ENCODE measurements at regions not wholly inside any gene's neighbourhood (a gene's known extent, or its start where the extent isn't known, plus 50 kb on each side); places are given as distances from the start of the nearest gene placed in this dataset.

DNA sequence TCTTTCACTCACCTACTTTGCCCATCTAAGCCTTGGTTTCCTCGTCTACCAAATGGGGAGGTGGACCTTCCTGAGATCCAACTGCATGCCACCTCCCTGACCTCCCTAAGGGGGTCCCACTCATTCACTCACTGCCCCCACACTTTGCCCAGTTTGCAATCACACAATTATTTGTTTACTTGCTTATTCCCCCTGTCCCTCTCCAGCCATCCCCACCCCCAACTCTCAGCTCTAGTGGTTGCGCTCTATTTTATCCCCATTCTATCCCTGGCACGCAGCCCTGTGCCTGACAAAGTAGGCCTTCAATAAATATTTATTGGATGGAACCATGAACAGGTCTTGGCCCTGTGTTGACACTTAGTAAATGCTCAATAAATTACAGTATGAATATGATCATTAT lies 130.8 kb upstream of the LARP1 start:
- no peaks in the 10 kb centered on the region for H4K20me1 ChIP-seq (ENCODE audit: insufficient read depth, low read length)
- H3K9ac ChIP-seq (ENCODE audit: low read length), result no peak overlapping the region
- H3K4me2 ChIP-seq (ENCODE audit: low read depth, low read length), result no peak overlapping the region
- H2AFZ ChIP-seq (ENCODE audit: low read length), result no peak overlapping the region
- H3K27me3 ChIP-seq (replicated peaks; ENCODE audit: insufficient read depth, low read length), result no peaks in the 10 kb centered on the region
- H3K9me3 ChIP-seq (replicated peaks; ENCODE audit: insufficient read depth, low read length), result no peaks in the 10 kb centered on the region
- H3F3A ChIP-seq (ENCODE audit: insufficient read depth, low read length), result no peaks in the 10 kb centered on the region
- no peak for TF ChIP-seq CTCF (IDR thresholded peaks at IDR 0.05; ENCODE audit: low read length)
- no peak for TF ChIP-seq EZH2 (optimal IDR thresholded peaks at IDR 0.05; ENCODE audit: low read depth, low read length)
- no peak for TF ChIP-seq EZH2phosphoT487 (IDR thresholded peaks at IDR 0.05; ENCODE audit: low read length)
- DNase-seq, result no peak
- no peaks in the 10 kb centered on the region for H3K36me3 ChIP-seq (replicated peaks; ENCODE audit: insufficient read depth, low read length)
- no peaks in the 10 kb centered on the region for H3K4me1 ChIP-seq (ENCODE audit: low read length)
- H3K79me2 ChIP-seq (ENCODE audit: low read length), result no peaks in the 10 kb centered on the region
- H3K27ac ChIP-seq (ENCODE audit: low read length), result no peak overlapping the region
- no peak overlapping the region for H3K4me3 ChIP-seq (ENCODE audit: low read length)
- H3K9me2 ChIP-seq (replicated peaks; ENCODE audit: insufficient read depth, low read length), result no peaks in the 10 kb centered on the region

DNA sequence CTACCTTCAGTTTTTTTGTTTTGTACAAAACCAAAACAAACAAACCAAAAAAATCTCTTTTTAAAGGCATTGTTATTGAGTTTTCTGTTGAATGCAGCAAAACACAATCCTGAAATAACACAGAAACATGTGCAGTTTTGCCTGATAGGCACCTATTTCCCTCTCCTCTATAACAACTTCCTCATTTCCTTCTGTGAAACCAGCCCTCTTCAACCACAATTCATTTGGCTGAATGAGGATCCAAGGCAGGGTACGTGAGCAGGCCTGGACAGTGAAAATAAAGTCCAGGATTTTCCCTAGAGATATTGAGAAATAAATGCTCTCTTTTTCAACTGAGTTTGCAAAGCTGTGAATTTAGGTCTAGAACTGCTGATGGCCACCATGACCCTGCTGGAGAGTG lies 134.8 kb upstream of the LARP1 start:
- Histone ChIP-seq H3K36me3 (replicated peaks; ENCODE audit: insufficient read depth, low read length) (no peaks in the 10 kb centered on the region), H3K9me2 (replicated peaks; ENCODE audit: insufficient read depth, low read length) (no peaks in the 10 kb centered on the region), H3F3A (ENCODE audit: insufficient read depth, low read length) (no peaks in the 10 kb centered on the region), H2AFZ (ENCODE audit: low read length) (no peak overlapping the region), H3K27ac (ENCODE audit: low read length) (no peak overlapping the region), H3K27me3 (replicated peaks; ENCODE audit: insufficient read depth, low read length) (no peaks in the 10 kb centered on the region), H4K20me1 (ENCODE audit: insufficient read depth, low read length) (no peaks in the 10 kb centered on the region), H3K79me2 (ENCODE audit: low read length) (no peaks in the 10 kb centered on the region), H3K4me1 (ENCODE audit: low read length) (no peaks in the 10 kb centered on the region), H3K4me3 (ENCODE audit: low read length) (no peak overlapping the region), H3K9ac (ENCODE audit: low read length) (no peak overlapping the region), H3K9me3 (replicated peaks; ENCODE audit: insufficient read depth, low read length) (no peaks in the 10 kb centered on the region), H3K4me2 (ENCODE audit: low read depth, low read length) (no peak overlapping the region)
- TF ChIP-seq EZH2phosphoT487 (IDR thresholded peaks at IDR 0.05; ENCODE audit: low read length) (no peak), EZH2 (optimal IDR thresholded peaks at IDR 0.05; ENCODE audit: low read depth, low read length) (no peak), CTCF (IDR thresholded peaks at IDR 0.05; ENCODE audit: low read length) (no peak)
- no peak for DNase-seq

- Histone ChIP-seq H3K9ac (ENCODE audit: low read length) (no peak overlapping the region), H3K4me2 (ENCODE audit: low read depth, low read length) (no peak overlapping the region), H3K27me3 (replicated peaks; ENCODE audit: insufficient read depth, low read length) (no peaks in the 10 kb centered on the region), H3K9me2 (replicated peaks; ENCODE audit: insufficient read depth, low read length) (no peaks in the 10 kb centered on the region), H3K27ac (ENCODE audit: low read length) (no peak overlapping the region), H3K4me3 (ENCODE audit: low read length) (no peak overlapping the region), H3F3A (ENCODE audit: insufficient read depth, low read length) (no peaks in the 10 kb centered on the region), H4K20me1 (ENCODE audit: insufficient read depth, low read length) (no peaks in the 10 kb centered on the region), H2AFZ (ENCODE audit: low read length) (no peak overlapping the region), H3K9me3 (replicated peaks; ENCODE audit: insufficient read depth, low read length) (no peaks in the 10 kb centered on the region), H3K36me3 (replicated peaks; ENCODE audit: insufficient read depth, low read length) (no peaks in the 10 kb centered on the region), H3K79me2 (ENCODE audit: low read length) (no peaks in the 10 kb centered on the region), H3K4me1 (ENCODE audit: low read length) (no peaks in the 10 kb centered on the region)
- TF ChIP-seq EZH2phosphoT487 (IDR thresholded peaks at IDR 0.05; ENCODE audit: low read length) (no peak), CTCF (IDR thresholded peaks at IDR 0.05; ENCODE audit: low read length) (no peak), EZH2 (optimal IDR thresholded peaks at IDR 0.05; ENCODE audit: low read depth, low read length) (no peak)
- no peak for DNase-seq
Measured at GRCh38 chr5:154618696-154619095, 136.5 kb upstream of the LARP1 start.

Measured in MM.1S (cell line).